ENCODE measurements at regions not wholly inside any gene's neighbourhood (a gene's known extent, or its start where the extent isn't known, plus 50 kb on each side); places are given as distances from the start of the nearest gene placed in this dataset.

DNA sequence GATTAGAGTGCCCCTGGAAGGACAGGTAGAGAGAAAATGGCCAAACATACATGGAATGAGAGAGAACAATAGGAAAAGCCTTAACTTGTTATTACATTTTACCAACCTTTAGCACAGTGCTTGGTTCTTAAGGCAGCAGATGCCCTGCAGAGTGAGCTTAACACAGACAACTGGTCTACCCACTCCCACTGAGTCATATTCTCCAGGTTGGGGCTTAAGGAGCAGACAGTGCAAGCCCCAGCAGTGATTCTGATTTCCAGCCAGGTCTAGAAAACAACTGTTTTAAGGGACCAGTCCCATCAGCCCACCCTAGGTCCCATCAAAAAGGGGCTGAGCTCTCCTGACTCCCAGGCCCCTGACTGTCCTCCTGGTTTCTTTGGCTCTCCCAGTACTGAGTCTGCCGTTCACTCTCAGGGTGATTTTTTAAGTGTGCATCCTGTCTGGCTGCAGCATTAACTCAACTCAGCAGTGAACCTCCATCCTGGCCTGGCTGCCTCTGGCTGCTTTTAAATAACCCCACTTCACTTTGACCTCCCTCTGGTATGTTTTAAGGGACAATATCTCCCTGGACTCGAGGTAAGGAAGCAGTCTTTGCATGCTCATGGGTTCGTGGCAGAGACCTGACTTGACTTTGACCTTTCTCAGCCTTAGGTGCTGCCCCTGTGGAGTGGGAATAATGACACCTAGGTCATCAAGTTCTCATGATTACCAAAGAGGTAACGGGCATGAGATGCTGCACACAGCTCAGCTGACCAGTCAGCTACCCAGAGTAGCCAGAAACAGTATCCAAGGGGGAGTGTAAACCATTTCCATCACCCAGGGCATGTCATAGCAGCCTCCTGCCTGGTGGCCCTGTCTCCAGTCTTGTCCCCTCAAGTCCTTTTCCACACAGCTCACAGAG, 210.7 kb upstream of the PWP1 start (continued):
- TF ChIP-seq, protein P1, sequence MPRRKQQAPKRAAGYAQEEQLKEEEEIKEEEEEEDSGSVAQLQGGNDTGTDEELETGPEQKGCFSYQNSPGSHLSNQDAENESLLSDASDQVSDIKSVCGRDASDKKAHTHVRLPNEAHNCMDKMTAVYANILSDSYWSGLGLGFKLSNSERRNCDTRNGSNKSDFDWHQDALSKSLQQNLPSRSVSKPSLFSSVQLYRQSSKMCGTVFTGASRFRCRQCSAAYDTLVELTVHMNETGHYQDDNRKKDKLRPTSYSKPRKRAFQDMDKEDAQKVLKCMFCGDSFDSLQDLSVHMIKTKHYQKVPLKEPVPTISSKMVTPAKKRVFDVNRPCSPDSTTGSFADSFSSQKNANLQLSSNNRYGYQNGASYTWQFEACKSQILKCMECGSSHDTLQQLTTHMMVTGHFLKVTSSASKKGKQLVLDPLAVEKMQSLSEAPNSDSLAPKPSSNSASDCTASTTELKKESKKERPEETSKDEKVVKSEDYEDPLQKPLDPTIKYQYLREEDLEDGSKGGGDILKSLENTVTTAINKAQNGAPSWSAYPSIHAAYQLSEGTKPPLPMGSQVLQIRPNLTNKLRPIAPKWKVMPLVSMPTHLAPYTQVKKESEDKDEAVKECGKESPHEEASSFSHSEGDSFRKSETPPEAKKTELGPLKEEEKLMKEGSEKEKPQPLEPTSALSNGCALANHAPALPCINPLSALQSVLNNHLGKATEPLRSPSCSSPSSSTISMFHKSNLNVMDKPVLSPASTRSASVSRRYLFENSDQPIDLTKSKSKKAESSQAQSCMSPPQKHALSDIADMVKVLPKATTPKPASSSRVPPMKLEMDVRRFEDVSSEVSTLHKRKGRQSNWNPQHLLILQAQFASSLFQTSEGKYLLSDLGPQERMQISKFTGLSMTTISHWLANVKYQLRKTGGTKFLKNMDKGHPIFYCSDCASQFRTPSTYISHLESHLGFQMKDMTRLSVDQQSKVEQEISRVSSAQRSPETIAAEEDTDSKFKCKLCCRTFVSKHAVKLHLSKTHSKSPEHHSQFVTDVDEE (CRISPR knock-in tag; IDR thresholded peaks at IDR 0.05) = no peak
- no peak for TF ChIP-seq PPARA (CRISPR knock-in tag; IDR thresholded peaks at IDR 0.05; ENCODE audit: borderline replicate concordance)

DNA sequence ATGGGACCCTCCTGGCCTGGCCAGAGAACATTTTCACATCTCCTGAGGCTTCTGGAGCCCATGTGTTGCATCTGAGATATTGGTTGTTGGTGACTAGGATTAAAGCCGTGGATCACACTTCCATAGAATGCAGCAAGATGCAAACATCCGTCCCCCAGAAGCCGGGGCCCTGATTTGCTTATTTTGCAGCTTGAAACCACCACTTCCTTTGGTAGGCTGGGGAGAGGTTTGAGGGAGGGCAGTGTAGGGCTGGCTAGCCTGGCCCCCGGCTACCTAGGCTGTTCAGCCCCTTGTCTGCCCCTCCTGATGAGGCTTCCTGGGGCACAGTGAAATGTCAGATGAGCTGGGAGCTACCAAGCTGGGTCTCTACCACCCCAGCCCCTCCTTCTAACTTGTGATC, 209.7 kb upstream of the PWP1 start:
- no peak for TF ChIP-seq CSDC2 (CRISPR knock-in tag; IDR thresholded peaks at IDR 0.05)
- no peak for TF ChIP-seq SNAI2 (CRISPR knock-in tag; IDR thresholded peaks at IDR 0.05)
- no peak for TF ChIP-seq BACH2 (CRISPR knock-in tag; IDR thresholded peaks at IDR 0.05; ENCODE audit: borderline replicate concordance)
- TF ChIP-seq, protein P2, sequence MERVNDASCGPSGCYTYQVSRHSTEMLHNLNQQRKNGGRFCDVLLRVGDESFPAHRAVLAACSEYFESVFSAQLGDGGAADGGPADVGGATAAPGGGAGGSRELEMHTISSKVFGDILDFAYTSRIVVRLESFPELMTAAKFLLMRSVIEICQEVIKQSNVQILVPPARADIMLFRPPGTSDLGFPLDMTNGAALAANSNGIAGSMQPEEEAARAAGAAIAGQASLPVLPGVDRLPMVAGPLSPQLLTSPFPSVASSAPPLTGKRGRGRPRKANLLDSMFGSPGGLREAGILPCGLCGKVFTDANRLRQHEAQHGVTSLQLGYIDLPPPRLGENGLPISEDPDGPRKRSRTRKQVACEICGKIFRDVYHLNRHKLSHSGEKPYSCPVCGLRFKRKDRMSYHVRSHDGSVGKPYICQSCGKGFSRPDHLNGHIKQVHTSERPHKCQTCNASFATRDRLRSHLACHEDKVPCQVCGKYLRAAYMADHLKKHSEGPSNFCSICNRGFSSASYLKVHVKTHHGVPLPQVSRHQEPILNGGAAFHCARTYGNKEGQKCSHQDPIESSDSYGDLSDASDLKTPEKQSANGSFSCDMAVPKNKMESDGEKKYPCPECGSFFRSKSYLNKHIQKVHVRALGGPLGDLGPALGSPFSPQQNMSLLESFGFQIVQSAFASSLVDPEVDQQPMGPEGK (CRISPR knock-in tag; IDR thresholded peaks at IDR 0.05; ENCODE audit: borderline replicate concordance) = no peak
- TF ChIP-seq RARB (CRISPR knock-in tag; IDR thresholded peaks at IDR 0.05) = no peak
- TF ChIP-seq, protein P3, sequence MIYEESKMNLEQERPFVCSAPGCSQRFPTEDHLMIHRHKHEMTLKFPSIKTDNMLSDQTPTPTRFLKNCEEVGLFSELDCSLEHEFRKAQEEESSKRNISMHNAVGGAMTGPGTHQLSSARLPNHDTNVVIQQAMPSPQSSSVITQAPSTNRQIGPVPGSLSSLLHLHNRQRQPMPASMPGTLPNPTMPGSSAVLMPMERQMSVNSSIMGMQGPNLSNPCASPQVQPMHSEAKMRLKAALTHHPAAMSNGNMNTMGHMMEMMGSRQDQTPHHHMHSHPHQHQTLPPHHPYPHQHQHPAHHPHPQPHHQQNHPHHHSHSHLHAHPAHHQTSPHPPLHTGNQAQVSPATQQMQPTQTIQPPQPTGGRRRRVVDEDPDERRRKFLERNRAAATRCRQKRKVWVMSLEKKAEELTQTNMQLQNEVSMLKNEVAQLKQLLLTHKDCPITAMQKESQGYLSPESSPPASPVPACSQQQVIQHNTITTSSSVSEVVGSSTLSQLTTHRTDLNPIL (CRISPR knock-in tag; IDR thresholded peaks at IDR 0.05; ENCODE audit: low read depth) = no peak
- no peak for TF ChIP-seq ZNF8 (CRISPR knock-in tag; IDR thresholded peaks at IDR 0.05)
- no peak for TF ChIP-seq ZFP30 (CRISPR knock-in tag; IDR thresholded peaks at IDR 0.05)
- no peak for TF ChIP-seq GLIS3 (CRISPR knock-in tag; IDR thresholded peaks at IDR 0.05)
- TF ChIP-seq ISL1 (CRISPR knock-in tag; IDR thresholded peaks at IDR 0.05) = no peak
- ATAC-seq = no peak

DNA sequence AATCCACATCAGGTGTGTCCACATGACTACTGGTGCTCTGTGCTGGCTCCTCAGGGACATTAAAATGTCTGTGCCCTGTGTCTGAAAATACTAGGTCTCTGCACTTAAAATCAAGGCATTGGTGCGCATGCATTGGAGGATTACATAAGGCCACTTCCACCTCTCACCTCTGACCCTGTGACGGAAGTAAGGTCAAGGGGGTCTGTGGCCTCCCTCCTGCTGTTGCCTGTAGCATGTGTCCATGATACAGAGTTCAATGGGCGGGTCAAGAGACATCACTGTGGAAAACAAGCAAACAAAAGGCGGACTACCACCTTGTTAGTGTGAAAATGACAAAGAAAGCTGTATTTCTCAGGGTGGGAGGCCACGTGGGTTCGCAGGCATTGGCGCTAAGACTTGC, 208.6 kb upstream of the PWP1 start:
- TF ChIP-seq RARB (CRISPR knock-in tag; IDR thresholded peaks at IDR 0.05) = no peak
- TF ChIP-seq OSR1 (CRISPR knock-in tag; IDR thresholded peaks at IDR 0.05) = no peak
- TF ChIP-seq ZC3H10 (CRISPR knock-in tag; IDR thresholded peaks at IDR 0.05) = no peak
- TF ChIP-seq, protein P4, sequence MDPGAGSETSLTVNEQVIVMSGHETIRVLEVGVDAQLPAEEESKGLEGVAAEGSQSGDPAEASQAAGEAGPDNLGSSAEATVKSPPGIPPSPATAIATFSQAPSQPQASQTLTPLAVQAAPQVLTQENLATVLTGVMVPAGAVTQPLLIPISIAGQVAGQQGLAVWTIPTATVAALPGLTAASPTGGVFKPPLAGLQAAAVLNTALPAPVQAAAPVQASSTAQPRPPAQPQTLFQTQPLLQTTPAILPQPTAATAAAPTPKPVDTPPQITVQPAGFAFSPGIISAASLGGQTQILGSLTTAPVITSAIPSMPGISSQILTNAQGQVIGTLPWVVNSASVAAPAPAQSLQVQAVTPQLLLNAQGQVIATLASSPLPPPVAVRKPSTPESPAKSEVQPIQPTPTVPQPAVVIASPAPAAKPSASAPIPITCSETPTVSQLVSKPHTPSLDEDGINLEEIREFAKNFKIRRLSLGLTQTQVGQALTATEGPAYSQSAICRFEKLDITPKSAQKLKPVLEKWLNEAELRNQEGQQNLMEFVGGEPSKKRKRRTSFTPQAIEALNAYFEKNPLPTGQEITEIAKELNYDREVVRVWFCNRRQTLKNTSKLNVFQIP (CRISPR knock-in tag; IDR thresholded peaks at IDR 0.05; ENCODE audit: borderline replicate concordance, low read depth) = no peak
- no peak for TF ChIP-seq PPARA (CRISPR knock-in tag; IDR thresholded peaks at IDR 0.05; ENCODE audit: borderline replicate concordance)
- TF ChIP-seq ARNTL (CRISPR knock-in tag; IDR thresholded peaks at IDR 0.05; ENCODE audit: borderline replicate concordance, low read depth) = no peak
- no peak for TF ChIP-seq TCF4 (CRISPR knock-in tag; IDR thresholded peaks at IDR 0.05; ENCODE audit: borderline replicate concordance)
- TF ChIP-seq ZNF70 (CRISPR knock-in tag; IDR thresholded peaks at IDR 0.05) = no peak
- TF ChIP-seq ZNF8 (CRISPR knock-in tag; IDR thresholded peaks at IDR 0.05) = no peak
- TF ChIP-seq, protein P5, sequence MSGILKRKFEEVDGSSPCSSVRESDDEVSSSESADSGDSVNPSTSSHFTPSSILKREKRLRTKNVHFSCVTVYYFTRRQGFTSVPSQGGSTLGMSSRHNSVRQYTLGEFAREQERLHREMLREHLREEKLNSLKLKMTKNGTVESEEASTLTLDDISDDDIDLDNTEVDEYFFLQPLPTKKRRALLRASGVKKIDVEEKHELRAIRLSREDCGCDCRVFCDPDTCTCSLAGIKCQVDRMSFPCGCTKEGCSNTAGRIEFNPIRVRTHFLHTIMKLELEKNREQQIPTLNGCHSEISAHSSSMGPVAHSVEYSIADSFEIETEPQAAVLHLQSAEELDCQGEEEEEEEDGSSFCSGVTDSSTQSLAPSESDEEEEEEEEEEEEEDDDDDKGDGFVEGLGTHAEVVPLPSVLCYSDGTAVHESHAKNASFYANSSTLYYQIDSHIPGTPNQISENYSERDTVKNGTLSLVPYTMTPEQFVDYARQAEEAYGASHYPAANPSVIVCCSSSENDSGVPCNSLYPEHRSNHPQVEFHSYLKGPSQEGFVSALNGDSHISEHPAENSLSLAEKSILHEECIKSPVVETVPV (CRISPR knock-in tag; IDR thresholded peaks at IDR 0.05) = no peak
- no peak for ATAC-seq
